Loucy (cell line): ENCODE measurements at regions not wholly inside any gene's neighbourhood (a gene's known extent, or its start where the extent isn't known, plus 50 kb on each side); places are given as distances from the start of the nearest gene placed in this dataset.

Experiments
- EZH2phosphoT487 ChIP-seq: fragments of 200-600 bp; IDR thresholded peaks from 2 replicates; pipeline ENCODE4 v1.6.1; 2018; ENCODE audit warnings: antibody characterized with exemption, mild to moderate bottlenecking, moderate library complexity, borderline replicate concordance
- TF ChIP-seq, protein P1 (sequence below): fragments of 200-600 bp; sonication (generic); conservative IDR thresholded peaks from 2 replicates; pipeline ENCODE4 v1.5.1; 2014; ENCODE audit warnings: mild to moderate bottlenecking, antibody characterized with exemption, low read length

GRCh38 chr4:103853146-103853545 is 133.4 kb upstream of the TACR3 start:
- TF ChIP-seq, protein P1, sequence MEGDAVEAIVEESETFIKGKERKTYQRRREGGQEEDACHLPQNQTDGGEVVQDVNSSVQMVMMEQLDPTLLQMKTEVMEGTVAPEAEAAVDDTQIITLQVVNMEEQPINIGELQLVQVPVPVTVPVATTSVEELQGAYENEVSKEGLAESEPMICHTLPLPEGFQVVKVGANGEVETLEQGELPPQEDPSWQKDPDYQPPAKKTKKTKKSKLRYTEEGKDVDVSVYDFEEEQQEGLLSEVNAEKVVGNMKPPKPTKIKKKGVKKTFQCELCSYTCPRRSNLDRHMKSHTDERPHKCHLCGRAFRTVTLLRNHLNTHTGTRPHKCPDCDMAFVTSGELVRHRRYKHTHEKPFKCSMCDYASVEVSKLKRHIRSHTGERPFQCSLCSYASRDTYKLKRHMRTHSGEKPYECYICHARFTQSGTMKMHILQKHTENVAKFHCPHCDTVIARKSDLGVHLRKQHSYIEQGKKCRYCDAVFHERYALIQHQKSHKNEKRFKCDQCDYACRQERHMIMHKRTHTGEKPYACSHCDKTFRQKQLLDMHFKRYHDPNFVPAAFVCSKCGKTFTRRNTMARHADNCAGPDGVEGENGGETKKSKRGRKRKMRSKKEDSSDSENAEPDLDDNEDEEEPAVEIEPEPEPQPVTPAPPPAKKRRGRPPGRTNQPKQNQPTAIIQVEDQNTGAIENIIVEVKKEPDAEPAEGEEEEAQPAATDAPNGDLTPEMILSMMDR: no peak
- no peak for TF ChIP-seq EZH2phosphoT487
